ENCODE measurements at regions not wholly inside any gene's neighbourhood (a gene's known extent, or its start where the extent isn't known, plus 50 kb on each side); places are given as distances from the start of the nearest gene placed in this dataset.

DNA sequence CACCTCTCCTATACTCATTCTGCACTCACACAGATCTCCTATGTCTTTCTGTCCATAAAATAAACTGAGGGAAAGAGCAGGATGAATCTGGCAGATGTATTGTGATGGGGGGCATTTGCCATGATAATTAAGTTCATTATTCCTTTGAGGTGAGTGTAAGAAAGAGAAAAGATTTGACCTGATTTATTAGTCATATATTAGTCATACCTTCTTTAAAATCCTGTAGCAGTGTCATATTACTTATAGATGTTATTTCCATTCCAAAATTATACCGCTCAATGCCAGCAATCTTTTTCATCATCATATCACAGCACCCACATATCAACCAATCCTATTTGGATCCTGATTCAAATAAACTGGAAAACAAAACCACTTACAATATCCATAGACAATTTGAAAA, 733.3 kb upstream of the SLC35B3 start:
- in situ Hi-C loops (cut with HindIII; ENCODE audit: low pct_unique_long_range_greater_than_20kb, low sequenced_read_pairs), result no loop called here
- TF ChIP-seq JUND (IDR thresholded peaks at IDR 0.05; ENCODE audit: low read depth), result no peak
- DNase-seq (ENCODE audit: low read depth in 1 of 2, low spot score in 1 of 2), result no peak

DNA sequence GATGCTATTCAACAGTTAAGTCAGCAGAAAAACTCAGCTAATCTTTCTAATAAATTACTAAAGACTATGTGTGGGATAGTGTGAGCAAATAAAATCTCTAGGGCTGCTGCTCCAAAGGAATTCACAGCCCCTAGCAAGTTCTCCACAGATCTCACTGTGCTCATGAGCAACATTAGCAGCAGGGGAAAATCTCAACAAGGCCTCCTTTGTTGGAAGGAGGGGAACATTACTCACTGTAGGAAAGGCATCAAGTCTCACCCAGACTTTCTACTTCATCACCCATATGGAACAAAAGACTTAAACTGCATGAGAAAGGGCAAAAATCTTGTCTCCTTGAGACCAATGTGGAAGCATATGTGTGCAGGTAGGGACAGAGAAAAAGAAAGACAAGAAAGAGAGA, 726.4 kb upstream of the SLC35B3 start:
- in situ Hi-C loops (cut with HindIII; ENCODE audit: low pct_unique_long_range_greater_than_20kb, low sequenced_read_pairs), result no loop called here
- DNase-seq (ENCODE audit: low read depth in 1 of 2, low spot score in 1 of 2), result no peak
- TF ChIP-seq JUND (IDR thresholded peaks at IDR 0.05; ENCODE audit: low read depth), result no peak

DNA sequence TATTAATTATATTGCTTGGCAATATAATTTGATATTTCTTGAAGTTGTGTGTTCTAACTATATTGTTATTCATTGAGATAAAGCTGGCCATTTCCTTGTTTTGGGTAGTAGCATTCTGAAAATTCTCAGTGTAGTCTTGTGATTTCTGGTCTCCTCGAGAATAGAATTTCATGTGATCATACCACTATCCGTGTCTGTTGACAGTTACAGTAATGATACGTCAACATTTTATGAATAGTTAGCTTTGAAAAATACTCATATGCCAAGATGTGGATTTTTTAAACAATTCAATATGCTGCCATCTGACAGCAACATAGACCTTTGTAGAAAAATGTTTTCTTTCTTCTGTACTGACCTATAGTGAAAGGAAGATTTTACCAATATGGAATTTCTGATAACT, 723.7 kb upstream of the SLC35B3 start:
- DNase-seq (ENCODE audit: low read depth in 1 of 2, low spot score in 1 of 2), result no peak
- no peak for TF ChIP-seq JUND (IDR thresholded peaks at IDR 0.05; ENCODE audit: low read depth)

DNA sequence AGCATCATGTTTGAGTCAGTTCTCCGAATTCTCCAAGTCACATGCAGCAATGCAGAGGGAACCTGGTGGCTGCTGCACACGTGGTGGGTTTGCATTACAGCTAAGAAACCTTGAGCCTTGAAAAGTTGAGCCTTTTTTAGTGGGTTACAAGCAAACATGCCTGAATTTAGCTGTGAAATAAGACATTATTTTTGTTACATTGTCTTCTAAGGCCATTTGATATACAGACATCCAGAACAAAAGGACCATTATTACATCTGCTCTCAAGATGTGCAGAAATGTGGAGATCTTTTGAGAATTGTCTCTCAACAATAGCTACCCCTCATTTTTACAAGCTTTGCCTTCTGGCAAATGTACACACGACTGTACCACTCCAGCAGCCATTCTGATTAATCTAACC, 720.5 kb upstream of the SLC35B3 start:
- DNase-seq (ENCODE audit: low read depth in 1 of 2, low spot score in 1 of 2), result no peak
- in situ Hi-C loops (cut with HindIII; ENCODE audit: low pct_unique_long_range_greater_than_20kb, low sequenced_read_pairs), result no loop called here

More for the DNA sequence above, 723.7 kb upstream of the SLC35B3 start:
- in situ Hi-C loops (cut with HindIII; ENCODE audit: low pct_unique_long_range_greater_than_20kb, low sequenced_read_pairs), result no loop called here

DNA sequence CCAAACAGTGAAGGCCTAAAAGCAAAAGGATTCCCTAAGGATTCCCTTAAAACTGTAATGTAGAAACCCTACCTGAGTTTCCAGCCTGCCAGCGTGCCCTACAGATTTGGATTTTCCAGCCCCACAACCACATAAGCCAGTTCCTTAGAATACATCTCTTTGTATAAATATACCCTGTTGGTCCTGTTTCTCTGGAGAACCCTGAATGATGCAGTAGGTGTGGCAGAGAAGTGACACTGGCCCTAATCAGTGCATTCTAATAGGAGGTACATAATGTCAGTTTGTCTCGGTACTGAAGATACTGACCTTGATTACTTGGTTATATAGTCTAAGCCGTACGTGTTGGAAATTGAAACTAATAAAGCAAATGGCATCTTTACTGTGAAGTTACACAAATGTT, 707.8 kb upstream of the SLC35B3 start:
- TF ChIP-seq JUND (IDR thresholded peaks at IDR 0.05; ENCODE audit: low read depth), result no peak
- in situ Hi-C loops (cut with HindIII; ENCODE audit: low pct_unique_long_range_greater_than_20kb, low sequenced_read_pairs), result no loop called here
- DNase-seq (ENCODE audit: low read depth in 1 of 2, low spot score in 1 of 2), result no peak

More for the DNA sequence above, 720.5 kb upstream of the SLC35B3 start:
- no peak for TF ChIP-seq JUND (IDR thresholded peaks at IDR 0.05; ENCODE audit: low read depth)

DNA sequence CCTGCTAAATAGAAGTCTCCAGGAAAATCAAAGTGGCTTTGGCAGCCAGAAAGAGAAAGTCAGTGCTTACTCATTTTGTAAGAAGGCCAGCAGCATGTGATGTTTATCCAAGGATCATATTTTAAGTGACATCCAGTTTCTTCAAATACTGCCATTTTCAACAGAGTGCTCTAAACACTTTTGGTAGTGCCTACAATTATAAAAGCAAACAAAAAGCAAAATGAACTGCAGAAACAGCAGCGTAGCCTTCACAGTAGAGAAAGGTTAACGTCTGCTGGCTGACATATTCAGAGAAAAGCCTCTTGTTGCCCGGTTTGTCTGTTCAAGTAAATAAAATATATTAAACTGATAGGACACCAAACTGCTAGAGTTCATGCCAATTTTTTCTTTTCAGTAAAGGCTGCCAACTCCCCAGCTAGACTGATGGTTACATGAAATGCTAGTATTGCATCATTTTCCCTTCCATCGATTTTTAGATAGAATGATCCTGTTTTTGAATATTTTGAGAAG, 705.7 kb upstream of the SLC35B3 start:
- in situ Hi-C loops (cut with HindIII; ENCODE audit: low pct_unique_long_range_greater_than_20kb, low sequenced_read_pairs), result no loop called here
- TF ChIP-seq JUND (IDR thresholded peaks at IDR 0.05; ENCODE audit: low read depth), result no peak
- DNase-seq (ENCODE audit: low read depth in 1 of 2, low spot score in 1 of 2), result peak in 1 of 2 experiments; percentile 35

DNA sequence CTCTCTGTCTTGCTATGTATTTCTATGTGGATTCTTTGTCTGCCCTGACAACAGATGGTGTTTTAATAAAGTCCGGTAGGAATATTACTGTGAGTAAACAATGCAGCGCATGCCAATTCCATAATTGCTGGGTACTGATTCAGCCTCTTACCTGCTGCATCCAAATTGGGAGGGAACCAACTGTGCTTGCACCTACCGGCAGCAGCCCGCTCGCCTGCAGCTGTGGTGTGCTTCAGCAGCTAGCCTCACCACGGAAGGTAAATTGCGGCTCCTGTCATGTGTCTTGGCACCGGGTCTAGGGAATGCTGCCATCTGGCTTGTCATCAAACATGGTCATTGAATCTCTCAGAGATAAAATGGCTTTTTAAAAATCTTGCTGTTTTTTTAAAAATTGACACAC, 704.8 kb upstream of the SLC35B3 start:
- peak in 1 of 2 experiments; percentile 54 for DNase-seq (ENCODE audit: low read depth in 1 of 2, low spot score in 1 of 2)
- in situ Hi-C loops (cut with HindIII; ENCODE audit: low pct_unique_long_range_greater_than_20kb, low sequenced_read_pairs), result no loop called here
- no peak for TF ChIP-seq JUND (IDR thresholded peaks at IDR 0.05; ENCODE audit: low read depth)

DNA sequence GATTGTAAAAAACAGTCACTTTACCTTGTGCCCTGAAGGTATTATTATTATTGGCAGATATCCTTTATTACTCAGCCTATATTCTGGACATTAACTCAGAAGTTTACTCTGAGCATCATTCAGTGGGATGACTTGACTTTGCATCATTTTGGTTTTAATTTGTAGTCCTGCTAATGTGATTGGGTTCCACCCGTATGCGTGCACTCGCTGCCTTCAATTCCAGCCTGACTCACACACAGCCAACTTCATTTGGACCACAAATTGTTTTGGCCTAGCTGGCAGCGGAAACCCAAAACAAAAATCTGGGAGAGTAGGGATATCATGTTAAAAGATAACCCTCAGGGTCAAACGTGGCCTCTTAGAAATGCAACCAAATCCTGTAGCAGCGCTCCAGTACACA, 704.4 kb upstream of the SLC35B3 start:
- no peak for DNase-seq (ENCODE audit: low read depth in 1 of 2, low spot score in 1 of 2)
- in situ Hi-C loops (cut with HindIII; ENCODE audit: low pct_unique_long_range_greater_than_20kb, low sequenced_read_pairs), result no loop called here
- TF ChIP-seq JUND (IDR thresholded peaks at IDR 0.05; ENCODE audit: low read depth), result no peak

DNA sequence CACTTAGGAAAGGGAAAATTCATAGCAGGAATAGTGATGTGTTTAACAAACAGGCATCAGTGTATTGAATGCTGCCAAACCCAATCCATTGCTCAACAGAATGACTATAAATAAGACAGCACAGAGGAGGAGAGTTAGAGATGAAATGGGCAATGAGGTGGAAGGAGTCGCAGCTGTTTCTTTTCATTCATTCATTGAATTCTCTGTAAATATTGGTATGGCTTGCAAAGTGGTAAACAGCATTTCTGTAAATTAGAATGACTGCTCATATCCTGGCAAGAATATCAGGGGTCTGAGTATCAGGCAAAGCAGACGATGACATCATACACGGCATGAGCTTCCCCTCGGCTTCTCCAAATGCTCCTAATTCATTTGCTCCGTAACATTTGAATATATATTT, 703.6 kb upstream of the SLC35B3 start:
- in situ Hi-C loops (cut with HindIII; ENCODE audit: low pct_unique_long_range_greater_than_20kb, low sequenced_read_pairs), result no loop called here
- DNase-seq (ENCODE audit: low read depth in 1 of 2, low spot score in 1 of 2), result no peak
- TF ChIP-seq JUND (IDR thresholded peaks at IDR 0.05; ENCODE audit: low read depth), result no peak

DNA sequence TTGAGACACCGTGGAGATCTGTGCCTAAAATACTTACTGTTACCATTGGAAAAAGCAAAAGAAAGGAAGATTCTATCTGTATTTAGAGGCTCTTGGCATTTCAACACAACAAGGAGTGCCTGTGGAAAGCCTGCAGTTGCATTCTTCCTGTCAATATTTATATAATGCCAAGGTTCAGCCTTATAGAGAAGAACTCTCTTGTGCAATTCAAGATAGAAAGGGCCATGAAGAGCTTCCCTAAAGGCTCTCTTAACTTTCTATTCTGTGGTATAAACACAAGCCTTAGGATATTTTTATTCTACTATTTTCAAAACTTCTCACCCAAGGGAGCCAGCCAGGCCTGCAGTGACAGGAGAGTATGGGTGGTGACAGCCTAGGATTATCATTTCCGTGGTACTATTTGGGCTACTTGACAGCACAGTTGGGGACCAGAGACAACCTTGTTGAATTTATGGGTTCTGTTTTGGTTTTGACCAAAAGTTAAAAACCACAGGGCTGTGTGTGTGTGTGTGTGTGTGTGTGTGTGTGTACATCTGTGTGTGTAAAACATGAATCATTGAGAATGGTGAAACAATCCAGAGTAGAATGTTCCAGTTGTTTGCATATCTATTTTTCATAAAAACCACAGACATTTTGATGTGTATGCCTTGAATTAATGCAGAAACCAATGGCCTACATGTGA, 700.9 kb upstream of the SLC35B3 start:
- in situ Hi-C loops (cut with HindIII; ENCODE audit: low pct_unique_long_range_greater_than_20kb, low sequenced_read_pairs), result no loop called here
- DNase-seq (ENCODE audit: low read depth in 1 of 2, low spot score in 1 of 2), result no peak

DNA sequence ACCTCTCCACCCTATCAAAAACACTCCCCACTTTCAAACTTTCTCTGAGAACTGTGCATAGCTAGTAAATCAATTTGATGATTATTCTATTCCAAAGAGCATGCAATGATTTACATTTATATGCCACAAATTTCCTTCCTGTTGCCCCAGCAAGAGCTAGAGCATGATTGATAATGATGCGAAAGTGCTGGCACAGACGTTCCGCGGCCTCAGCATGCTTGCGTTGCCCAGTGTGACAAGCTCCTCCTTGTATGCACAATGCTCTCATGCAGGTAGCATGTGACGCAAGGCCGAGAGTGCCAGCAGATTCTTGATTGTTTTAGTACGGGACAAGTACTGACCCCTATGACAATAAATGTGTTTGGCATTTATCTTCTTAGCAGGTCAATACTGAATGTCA, 696.3 kb upstream of the SLC35B3 start:
- in situ Hi-C loops (cut with HindIII; ENCODE audit: low pct_unique_long_range_greater_than_20kb, low sequenced_read_pairs), result no loop called here
- peak in 1 of 2 experiments; percentile 32 for DNase-seq (ENCODE audit: low read depth in 1 of 2, low spot score in 1 of 2)
- no peak for TF ChIP-seq JUND (IDR thresholded peaks at IDR 0.05; ENCODE audit: low read depth)

More for the DNA sequence above, 700.9 kb upstream of the SLC35B3 start:
- TF ChIP-seq JUND (IDR thresholded peaks at IDR 0.05; ENCODE audit: low read depth), result no peak

DNA sequence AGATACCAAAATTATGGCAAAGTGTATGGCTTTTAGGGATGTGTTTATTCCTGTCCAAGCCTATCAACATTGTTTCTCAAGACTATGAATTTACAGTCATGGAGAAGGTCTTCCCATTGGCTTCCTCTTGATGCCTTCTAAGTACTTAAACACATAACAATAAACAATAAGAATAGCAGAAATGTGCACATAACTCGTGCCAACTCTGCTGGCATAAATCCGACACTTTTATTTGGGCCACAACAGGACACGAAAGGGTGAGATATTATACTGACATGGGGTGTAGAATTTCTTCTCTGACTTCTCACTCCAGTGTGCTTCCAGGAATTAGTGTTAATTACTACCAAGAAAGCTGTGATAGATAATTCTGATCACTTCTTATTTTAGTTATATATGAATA, 695.9 kb upstream of the SLC35B3 start:
- in situ Hi-C loops (cut with HindIII; ENCODE audit: low pct_unique_long_range_greater_than_20kb, low sequenced_read_pairs), result no loop called here
- DNase-seq (ENCODE audit: low read depth in 1 of 2, low spot score in 1 of 2), result no peak
- TF ChIP-seq JUND (IDR thresholded peaks at IDR 0.05; ENCODE audit: low read depth), result no peak

DNA sequence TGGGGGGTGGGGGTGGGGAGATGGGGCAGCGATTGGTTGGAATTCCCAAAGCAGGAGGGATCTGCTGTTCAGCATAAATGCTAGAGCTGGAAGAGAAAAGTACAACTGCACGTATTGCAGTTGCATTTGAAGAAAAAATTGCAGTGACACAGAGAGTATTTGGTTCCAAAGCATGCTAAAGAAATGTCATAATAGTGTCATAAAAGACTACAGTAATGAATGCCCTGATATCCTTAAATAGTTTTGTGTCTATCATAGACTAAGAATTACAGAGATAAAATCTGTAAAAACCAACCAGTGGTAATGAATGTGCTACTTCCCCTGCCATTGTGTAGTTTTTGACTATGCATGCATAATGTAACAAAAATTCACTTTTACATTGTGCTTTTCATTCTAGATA, 693.6 kb upstream of the SLC35B3 start:
- in situ Hi-C loops (cut with HindIII; ENCODE audit: low pct_unique_long_range_greater_than_20kb, low sequenced_read_pairs), result no loop called here
- DNase-seq (ENCODE audit: low read depth in 1 of 2, low spot score in 1 of 2), result no peak
- no peak for TF ChIP-seq JUND (IDR thresholded peaks at IDR 0.05; ENCODE audit: low read depth)

All from T47D (cell line).